WI38 (cell line): ENCODE measurements at regions not wholly inside any gene's neighbourhood (a gene's known extent, or its start where the extent isn't known, plus 50 kb on each side); places are given as distances from the start of the nearest gene placed in this dataset.

Source experiments
- H3K4me3 ChIP-seq: 2 replicates; pipeline ENCODE4 v1.5.1; 2011; ENCODE audit warnings: low read depth, mild to moderate bottlenecking, control low read depth, low read length
- TF ChIP-seq, protein P1 (sequence below): IDR thresholded peaks from 2 replicates; pipeline ENCODE4 v1.5.1; 2012; ENCODE audit warnings: low read depth, mild to moderate bottlenecking, control low read depth, low read length

DNA sequence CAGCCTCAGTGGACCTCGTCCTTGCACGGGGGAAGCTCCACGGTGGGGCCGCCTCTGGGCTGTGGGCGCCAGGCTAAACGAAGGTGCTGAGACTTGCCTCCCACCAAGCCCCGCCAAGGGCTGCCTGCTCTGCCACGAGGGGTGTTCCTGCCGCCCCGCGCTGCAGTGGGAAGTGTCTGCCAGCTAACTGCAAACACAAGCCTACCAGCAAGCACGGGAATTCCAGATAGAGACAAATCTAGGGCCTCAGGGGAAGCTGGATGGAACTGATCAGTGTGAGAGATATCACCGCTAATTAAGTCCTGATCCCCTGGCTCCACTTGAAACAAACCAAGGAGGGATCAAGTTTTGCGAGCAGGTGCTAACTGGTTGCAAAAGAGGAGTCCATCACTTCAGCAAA lies 181.6 kb upstream of the LEF1 start:
- TF ChIP-seq, protein P1, sequence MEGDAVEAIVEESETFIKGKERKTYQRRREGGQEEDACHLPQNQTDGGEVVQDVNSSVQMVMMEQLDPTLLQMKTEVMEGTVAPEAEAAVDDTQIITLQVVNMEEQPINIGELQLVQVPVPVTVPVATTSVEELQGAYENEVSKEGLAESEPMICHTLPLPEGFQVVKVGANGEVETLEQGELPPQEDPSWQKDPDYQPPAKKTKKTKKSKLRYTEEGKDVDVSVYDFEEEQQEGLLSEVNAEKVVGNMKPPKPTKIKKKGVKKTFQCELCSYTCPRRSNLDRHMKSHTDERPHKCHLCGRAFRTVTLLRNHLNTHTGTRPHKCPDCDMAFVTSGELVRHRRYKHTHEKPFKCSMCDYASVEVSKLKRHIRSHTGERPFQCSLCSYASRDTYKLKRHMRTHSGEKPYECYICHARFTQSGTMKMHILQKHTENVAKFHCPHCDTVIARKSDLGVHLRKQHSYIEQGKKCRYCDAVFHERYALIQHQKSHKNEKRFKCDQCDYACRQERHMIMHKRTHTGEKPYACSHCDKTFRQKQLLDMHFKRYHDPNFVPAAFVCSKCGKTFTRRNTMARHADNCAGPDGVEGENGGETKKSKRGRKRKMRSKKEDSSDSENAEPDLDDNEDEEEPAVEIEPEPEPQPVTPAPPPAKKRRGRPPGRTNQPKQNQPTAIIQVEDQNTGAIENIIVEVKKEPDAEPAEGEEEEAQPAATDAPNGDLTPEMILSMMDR = no peak
- no peak overlapping the region for H3K4me3 ChIP-seq

DNA sequence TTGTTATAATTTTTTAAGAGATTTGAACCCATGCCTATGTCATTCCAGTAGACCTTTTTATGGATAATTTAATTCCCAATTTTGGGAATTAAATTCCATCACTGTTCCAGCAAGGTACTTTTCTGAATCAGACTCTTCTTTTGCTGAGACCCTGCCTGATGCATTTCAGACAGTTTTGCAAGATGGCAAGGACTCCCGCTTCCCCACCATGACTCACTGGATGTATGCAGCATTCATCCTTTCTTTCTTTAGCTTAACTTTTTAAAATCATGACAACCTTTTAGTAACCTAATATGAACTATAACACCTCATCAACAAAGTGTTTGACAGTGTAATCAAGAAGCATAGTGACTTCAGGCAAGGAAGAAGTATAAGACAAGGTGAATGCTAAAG lies 178.1 kb upstream of the LEF1 start:
- no peak overlapping the region for H3K4me3 ChIP-seq

DNA sequence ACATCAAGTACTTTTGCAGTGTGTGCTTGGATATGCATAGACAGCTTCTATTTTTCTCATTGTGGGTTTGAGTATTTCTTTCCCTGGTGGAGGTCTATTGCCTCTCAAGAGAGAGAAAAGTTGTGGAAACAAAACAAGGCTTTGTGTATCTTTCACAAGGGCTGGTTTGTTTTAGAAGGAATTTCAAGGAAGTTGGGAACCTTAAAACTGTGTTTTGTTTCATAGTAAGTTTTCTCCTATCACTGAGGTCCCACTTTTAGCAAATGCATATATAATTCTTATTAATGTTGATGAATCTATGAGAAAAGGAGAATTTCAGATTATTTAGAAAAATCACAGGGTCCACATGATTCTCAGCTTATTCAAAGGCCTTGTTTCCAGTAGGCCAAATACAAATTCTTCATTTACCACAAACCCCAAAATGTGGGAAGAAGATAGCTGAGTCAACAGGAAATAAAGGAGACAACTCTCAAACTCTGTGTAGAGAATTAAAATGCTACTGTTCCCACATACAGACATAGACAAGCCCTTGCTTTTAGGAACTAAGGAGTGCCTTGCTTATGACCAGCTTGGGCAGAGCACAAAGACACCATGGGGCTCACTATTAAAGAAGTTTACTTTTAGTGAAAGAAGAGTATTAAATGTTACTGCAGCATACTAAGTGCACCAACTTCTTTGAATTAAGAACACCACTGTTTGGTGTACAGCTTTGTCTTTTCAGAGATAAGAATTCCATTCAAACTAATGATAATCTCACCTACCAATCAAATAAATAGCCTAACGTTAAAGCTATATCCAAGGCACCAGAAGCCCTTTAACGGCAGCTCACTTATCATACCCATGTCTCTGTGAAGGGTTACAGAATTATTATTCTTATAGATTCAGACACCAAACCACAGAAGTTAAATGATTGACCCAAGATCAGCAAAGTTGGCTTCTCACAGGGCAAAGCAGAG lies 177.4 kb upstream of the LEF1 start:
- H3K4me3 ChIP-seq = no peak overlapping the region
- TF ChIP-seq, protein P1 = no peak

More for the DNA sequence above, 178.1 kb upstream of the LEF1 start:
- TF ChIP-seq, protein P1 = no peak

DNA sequence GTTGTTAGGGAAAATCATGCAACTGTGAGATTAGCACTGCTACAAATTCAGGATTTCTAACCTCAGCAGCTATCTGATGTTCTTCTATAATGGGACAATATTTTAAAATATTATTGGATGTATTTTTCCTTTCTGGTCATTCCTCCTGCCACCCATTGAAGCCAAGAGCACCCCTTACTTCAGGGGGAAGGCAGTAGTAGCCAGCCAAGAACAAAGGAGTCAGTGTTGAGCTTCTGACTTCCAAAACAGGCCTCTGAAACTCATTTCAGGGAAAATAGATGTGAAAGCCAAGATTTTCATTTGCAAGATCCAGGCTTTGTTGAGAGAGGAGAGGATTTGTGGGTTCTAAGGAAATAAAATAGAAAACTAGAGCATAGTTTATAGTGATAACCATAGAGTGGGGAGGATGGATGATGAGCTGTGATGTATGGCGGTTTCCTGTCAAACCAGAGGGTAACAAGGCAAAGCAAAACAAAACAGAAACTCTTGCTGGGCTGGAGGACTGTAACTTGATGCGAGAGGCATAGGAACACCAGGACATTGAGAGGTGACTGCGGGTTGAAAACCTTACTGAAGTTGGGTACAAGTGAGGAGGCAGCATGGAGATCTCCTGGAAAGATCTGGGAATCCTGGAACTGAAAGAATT lies 173.7 kb upstream of the LEF1 start:
- H3K4me3 ChIP-seq = no peak overlapping the region
- TF ChIP-seq, protein P1 = no peak

DNA sequence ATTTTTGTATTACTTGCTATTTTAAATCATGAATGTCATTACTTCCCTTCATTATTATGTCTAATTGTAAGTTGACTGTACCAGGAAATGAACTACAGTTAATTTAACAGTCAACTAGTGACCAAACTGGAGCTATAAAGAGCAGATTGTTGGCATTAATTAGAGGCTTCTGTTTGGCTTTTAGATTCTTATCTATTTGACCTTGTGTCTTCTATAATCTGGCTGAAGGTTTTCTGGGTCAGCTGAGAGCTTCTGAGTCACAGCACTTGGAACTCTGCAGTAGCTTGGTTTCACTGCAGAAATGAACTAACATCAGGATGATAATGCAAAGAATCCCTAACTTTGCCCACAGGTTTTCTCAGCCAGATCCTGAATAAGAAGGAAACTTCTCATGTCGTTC lies 169.2 kb upstream of the LEF1 start:
- TF ChIP-seq, protein P1 = no peak
- no peak overlapping the region for H3K4me3 ChIP-seq

DNA sequence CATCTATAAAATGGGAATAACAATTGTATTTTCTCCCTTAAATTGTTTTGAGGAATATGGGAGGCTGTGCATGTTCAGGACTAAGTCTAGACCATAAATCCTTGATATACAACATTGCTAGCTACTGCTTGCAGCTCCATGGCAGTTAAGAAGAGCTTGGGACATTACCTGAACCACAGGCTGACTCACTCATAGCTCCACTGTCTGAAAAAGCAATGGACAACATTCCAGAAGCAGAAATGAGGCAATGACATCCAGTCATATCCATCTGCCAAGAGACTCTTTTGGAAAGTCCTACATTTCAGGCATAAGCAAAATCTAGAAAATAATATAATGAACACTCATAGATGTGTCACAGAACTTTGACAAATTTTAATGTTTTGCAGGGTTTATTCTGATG lies 167.3 kb upstream of the LEF1 start:
- TF ChIP-seq, protein P1 = no peak
- no peak overlapping the region for H3K4me3 ChIP-seq

DNA sequence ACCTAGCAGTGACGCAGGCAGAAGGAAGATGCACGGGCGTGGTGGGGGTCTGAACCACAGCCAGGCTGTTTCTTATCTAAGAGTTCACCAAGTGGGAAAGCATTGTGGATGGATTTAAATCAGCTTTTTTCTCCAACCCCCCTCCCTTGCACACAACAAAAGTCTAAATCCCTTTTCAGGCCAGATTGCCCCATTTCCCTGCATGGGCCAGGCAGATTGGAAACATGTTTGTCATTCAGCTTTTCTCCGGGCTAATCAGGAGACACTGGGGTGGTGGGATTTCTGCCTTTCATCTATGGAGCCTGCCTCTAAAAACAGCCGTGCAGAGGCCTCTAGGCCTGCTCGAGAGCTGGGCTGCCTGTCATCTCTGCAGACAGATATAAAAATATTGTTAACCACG lies 166.3 kb upstream of the LEF1 start:
- TF ChIP-seq, protein P1 = no peak
- no peak overlapping the region for H3K4me3 ChIP-seq
